Upper lobe of left lung (tissue), 4 donors: ENCODE measurements at regions not wholly inside any gene's neighbourhood (a gene's known extent, or its start where the extent isn't known, plus 50 kb on each side); places are given as distances from the start of the nearest gene placed in this dataset.

Experiments used
- EP300 ChIP-seq, 4 donors: sonication (generic); formaldehyde crosslinking; IDR thresholded peaks; one replicate each; pipeline ENCODE4 v1.5.1; 2017; ENCODE audit warnings: antibody characterized with exemption in 4 of 4, control low read depth in 2 of 4
- POLR2A ChIP-seq, 4 donors: fragments of 450-650 bp; IDR thresholded peaks; one replicate each; pipeline ENCODE4 v1.5.1; 2016 to 2017; ENCODE audit warnings: antibody characterized with exemption in 4 of 4, mild to moderate bottlenecking in 2 of 4
- POLR2AphosphoS5 ChIP-seq, 2 donors: sonication (generic); formaldehyde crosslinking; IDR thresholded peaks; one replicate each; pipeline ENCODE4 v1.5.1; 2017; ENCODE audit warnings: antibody characterized with exemption in 2 of 2
- TF ChIP-seq, protein P1 (sequence below), 6 experiments: fragments of 450-650 bp in 4 of 6; fragments of 200-600 bp in 2 of 6; sonication (generic) in 2 of 6; IDR thresholded peaks; one replicate each; pipeline ENCODE4 v1.5.1; 2016 to 2019; ENCODE audit warnings: antibody characterized with exemption in 6 of 6

DNA sequence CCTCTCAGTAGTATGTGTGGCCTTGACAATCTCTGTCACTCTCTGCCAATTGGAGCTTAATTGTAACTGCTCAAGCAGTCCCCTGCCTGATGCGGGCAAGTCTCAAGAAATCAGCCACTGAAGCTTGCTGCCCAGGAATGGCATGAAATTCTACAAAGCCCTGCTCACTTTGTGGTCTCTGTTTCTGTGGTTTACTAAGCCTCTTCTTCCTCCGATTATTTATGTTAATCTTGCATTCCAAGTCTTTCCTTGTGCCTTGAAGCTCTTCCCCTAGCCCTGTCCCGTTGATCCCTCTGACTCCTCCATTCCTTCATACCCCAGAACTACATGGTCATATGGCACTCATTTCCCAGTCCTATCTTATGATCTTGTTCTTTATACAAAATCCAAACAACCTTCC is 489.3 kb upstream of the CHST9 start:
- TF ChIP-seq, protein P1, sequence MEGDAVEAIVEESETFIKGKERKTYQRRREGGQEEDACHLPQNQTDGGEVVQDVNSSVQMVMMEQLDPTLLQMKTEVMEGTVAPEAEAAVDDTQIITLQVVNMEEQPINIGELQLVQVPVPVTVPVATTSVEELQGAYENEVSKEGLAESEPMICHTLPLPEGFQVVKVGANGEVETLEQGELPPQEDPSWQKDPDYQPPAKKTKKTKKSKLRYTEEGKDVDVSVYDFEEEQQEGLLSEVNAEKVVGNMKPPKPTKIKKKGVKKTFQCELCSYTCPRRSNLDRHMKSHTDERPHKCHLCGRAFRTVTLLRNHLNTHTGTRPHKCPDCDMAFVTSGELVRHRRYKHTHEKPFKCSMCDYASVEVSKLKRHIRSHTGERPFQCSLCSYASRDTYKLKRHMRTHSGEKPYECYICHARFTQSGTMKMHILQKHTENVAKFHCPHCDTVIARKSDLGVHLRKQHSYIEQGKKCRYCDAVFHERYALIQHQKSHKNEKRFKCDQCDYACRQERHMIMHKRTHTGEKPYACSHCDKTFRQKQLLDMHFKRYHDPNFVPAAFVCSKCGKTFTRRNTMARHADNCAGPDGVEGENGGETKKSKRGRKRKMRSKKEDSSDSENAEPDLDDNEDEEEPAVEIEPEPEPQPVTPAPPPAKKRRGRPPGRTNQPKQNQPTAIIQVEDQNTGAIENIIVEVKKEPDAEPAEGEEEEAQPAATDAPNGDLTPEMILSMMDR (IDR thresholded peaks at IDR 0.05): no peak
- TF ChIP-seq POLR2A (IDR thresholded peaks at IDR 0.05) (no peak), POLR2AphosphoS5 (IDR thresholded peaks at IDR 0.05) (no peak), EP300 (IDR thresholded peaks at IDR 0.05) (no peak)
